GM19239 (cell line): ENCODE measurements at regions not wholly inside any gene's neighbourhood (a gene's known extent, or its start where the extent isn't known, plus 50 kb on each side); places are given as distances from the start of the nearest gene placed in this dataset.
"Not testable (repeated sequence)": the region's sequence is repeated elsewhere in the genome, so short reads cannot be mapped to it uniquely, and the experiment has no call there.

Source experiments
- DNase-seq: peaks from one replicate; pipeline ENCODE4 v3.0.0; 2011; ENCODE audit warnings: low spot score; ENCODE audit not compliant: insufficient read length
- FAIRE-seq: peaks from 2 replicates; lab custom pipeline; 2011; peaks lifted over from hg19 to GRCh38; lab: Jason Lieb, UNC

- DNase-seq (no peak), FAIRE-seq (no peak)
Measured at GRCh38 chr6:78623554-78623953, 243.8 kb upstream of the IRAK1BP1 start.

GRCh38 chr6:78629154-78629721 is 238.1 kb upstream of the IRAK1BP1 start:
- FAIRE-seq (no peak), DNase-seq (no peak)

GRCh38 chr6:78629836-78630235 is 237.5 kb upstream of the IRAK1BP1 start:
- FAIRE-seq = no peak
- no peak for DNase-seq

GRCh38 chr6:78631976-78632375 is 235.4 kb upstream of the IRAK1BP1 start:
- no peak for FAIRE-seq
- no peak for DNase-seq

GRCh38 chr6:78639111-78640110 is 227.9 kb upstream of the IRAK1BP1 start:
- DNase-seq (no peak), FAIRE-seq (no peak)

- not testable (repeated sequence) for FAIRE-seq, DNase-seq
Measured at GRCh38 chr6:78643976-78644375, 223.4 kb upstream of the IRAK1BP1 start.

GRCh38 chr6:78646542-78647415 is 220.6 kb upstream of the IRAK1BP1 start:
- not testable (repeated sequence) for FAIRE-seq, DNase-seq

GRCh38 chr6:78665819-78666218 is 201.5 kb upstream of the IRAK1BP1 start:
- not testable (repeated sequence) for DNase-seq, FAIRE-seq

GRCh38 chr6:78666764-78667163 is 200.6 kb upstream of the IRAK1BP1 start:
- no peak for FAIRE-seq

GRCh38 chr6:78670156-78670555 is 197.2 kb upstream of the IRAK1BP1 start:
- FAIRE-seq (no peak), DNase-seq (no peak)

More at GRCh38 chr6:78666764-78667163, 200.6 kb upstream of the IRAK1BP1 start:
- no peak for DNase-seq

- FAIRE-seq (no peak), DNase-seq (no peak)
Measured at GRCh38 chr6:78670802-78671201, 196.5 kb upstream of the IRAK1BP1 start.

GRCh38 chr6:78676069-78677007 is 191.0 kb upstream of the IRAK1BP1 start:
- FAIRE-seq, DNase-seq: not testable (repeated sequence)

GRCh38 chr6:78688668-78689067 is 178.7 kb upstream of the IRAK1BP1 start:
- no peak for FAIRE-seq
- DNase-seq = no peak

- FAIRE-seq (no peak), DNase-seq (no peak)
Measured at GRCh38 chr6:78693835-78694234, 173.5 kb upstream of the IRAK1BP1 start.

- FAIRE-seq, DNase-seq: not testable (repeated sequence)
Measured at GRCh38 chr6:78694628-78695027, 172.7 kb upstream of the IRAK1BP1 start.

- no peak for DNase-seq
- no peak for FAIRE-seq
Measured at GRCh38 chr6:78700991-78701390, 166.4 kb upstream of the IRAK1BP1 start.

GRCh38 chr6:78701407-78701806 is 165.9 kb upstream of the IRAK1BP1 start:
- FAIRE-seq (no peak), DNase-seq (no peak)

- FAIRE-seq = no peak
Measured at GRCh38 chr6:78709021-78709420, 158.3 kb upstream of the IRAK1BP1 start.

GRCh38 chr6:78713564-78713963 is 153.8 kb upstream of the IRAK1BP1 start:
- FAIRE-seq (no peak), DNase-seq (no peak)

More at GRCh38 chr6:78709021-78709420, 158.3 kb upstream of the IRAK1BP1 start:
- no peak for DNase-seq
